Bone marrow (tissue), 2 donors: ENCODE measurements at regions not wholly inside any gene's neighbourhood (a gene's known extent, or its start where the extent isn't known, plus 50 kb on each side); places are given as distances from the start of the nearest gene placed in this dataset.
"Not testable (repeated sequence)": the region's sequence is repeated elsewhere in the genome, so short reads cannot be mapped to it uniquely, and the experiment has no call there.

Source experiments
- DNase-seq, 2 donors: peaks; one replicate each; lab custom pipeline; 2025; lab: John Stamatoyannopoulos, UW

DNA sequence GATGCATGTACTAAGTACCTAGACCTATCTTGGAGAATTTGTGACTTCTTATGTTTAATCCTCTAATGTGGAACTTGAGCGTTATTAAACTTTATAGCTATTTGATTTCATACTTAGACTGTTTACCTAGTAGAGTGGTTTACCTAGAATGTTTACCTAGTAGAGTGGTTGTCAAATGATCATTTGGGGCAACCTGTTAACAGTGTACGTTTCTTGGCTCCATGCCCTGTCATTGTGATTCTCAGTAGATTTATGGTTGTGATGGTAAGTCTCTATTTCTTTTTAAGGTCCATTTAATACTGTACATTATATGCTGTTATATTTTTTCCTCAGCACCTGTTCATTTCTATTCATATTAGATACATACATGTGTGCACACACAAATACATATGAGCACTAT lies 233.0 kb upstream of the MAD2L1 start:
- no peak for DNase-seq

DNA sequence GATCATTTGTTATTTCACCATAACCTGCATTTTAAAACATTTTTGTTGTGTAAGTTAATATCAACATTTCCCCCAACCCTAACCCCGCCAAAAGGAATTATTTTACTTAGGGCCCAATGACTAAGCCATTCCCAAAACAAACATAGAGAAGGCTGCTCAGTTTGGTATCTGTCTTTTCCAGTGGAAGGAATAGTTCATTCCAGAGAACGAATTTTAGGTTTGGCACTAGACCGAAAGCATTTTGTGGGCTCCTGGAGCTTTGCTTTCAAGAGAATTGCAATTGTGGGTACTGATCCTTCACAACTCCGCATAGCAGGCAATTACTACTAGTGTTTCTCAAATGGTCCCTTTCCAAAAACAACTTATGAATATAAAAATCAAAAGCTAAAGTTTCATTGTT lies 226.7 kb upstream of the MAD2L1 start:
- DNase-seq, result no peak

DNA sequence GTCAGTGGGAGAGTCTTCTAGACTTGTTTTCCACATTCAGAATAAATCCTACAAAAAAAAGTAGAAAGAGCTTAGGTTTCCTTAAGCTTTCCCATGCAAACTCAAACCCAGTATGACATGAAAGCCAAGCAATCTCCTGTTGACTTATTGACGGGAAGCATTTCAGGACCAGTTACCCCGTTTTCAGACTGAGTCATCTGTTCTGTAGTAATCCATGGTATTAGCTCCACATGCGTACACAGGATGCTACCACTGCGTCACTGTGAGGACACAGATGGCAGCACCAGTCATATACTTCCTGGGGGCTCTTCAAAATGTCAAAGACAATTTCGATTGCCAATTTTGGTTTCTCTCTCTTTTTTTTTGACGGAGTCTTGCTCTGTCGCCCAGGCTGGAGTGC lies 224.9 kb upstream of the MAD2L1 start:
- DNase-seq, result no peak

DNA sequence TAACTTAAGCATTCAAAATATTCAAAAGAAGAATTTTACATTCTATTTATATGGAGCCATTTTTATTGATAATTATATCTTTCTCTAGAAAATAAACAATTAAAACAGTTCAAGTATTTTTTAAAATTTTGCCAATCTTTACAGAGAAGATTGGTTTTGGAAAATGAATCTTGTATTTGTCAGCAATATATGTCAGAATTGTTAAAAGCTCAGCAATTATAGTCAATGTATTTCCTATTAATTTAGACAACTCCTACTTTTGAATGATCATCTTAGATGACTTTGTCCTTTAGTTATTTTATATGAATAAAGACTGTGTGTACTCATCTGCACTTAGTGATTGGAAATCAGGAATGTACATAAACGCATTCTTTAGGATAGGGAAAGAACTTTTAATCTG lies 223.9 kb upstream of the MAD2L1 start:
- DNase-seq, result no peak

DNA sequence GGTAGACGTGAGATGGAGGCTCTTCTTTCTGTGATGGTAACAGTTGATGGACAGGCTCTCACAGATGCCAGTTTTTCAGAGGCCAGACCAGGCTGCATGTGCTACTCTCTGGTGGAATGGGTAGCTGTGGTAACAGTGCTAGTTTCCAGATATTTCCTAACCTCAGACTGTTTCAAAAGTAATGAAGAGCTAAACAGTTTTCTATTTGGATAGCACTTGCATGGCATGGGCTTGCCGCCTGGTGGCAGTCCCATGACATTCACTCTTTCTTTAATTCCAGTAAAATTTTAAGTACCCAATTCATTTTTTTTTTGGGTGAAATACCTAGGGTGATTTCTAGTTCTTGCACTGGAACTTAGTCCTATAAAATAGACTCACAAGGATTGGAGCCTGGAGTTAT lies 220.2 kb upstream of the MAD2L1 start:
- no peak for DNase-seq

DNA sequence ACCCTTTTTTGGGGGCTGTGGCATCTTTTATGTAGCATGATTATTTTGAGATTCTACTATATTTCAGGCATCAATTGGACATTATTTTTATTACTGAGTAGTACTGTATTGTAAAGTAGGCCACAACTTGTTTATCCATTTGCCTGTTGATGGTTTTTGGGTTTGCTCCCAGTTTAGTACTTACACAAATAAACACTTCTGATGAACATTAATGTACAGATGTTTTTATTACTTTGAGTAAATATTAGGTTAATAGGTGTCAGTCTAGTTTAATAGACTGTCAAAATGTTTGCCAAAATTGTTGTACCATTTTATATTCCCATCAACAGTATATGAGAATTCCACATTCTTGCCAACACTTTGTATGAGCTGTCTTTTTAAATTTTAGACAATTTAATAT lies 214.9 kb upstream of the MAD2L1 start:
- no peak for DNase-seq

DNA sequence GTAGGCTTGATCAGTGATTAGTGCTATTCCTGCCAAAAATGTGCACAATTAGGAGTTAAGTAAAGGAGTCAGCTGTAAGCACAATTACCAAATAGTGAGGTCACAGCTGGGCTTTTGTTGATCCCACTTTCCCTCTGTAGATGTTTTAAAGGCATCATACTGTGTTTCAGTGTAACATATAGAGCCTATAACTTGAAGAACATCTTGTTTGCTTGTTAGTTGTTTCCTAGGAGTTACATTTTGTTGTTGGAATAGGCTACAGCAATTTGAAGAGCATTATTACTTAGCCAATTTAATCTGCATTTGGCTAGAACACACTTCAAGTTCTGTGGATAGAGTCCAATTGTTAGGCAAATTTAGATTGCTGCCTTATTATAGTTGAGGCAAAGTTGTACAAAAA lies 210.7 kb upstream of the MAD2L1 start:
- DNase-seq, result no peak

DNA sequence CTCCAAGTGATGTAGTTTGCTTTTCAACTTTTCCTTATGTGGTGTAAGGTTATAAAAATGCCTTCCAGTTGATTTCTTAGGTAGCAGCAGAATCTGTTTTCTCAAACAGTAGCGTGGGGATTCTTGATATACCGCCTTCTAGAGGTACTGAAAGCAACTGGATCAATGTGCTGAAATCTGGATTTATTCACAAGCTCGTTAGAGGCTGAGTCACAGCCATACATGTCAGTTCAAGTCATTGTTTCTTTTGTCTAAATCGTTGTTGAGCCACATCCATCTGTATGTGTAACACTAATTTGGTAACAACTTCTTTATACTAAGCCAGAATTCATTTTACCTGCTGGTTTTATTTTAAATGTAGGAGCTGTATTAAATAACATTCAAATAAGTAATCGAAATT lies 200.0 kb upstream of the MAD2L1 start:
- no peak for DNase-seq

DNA sequence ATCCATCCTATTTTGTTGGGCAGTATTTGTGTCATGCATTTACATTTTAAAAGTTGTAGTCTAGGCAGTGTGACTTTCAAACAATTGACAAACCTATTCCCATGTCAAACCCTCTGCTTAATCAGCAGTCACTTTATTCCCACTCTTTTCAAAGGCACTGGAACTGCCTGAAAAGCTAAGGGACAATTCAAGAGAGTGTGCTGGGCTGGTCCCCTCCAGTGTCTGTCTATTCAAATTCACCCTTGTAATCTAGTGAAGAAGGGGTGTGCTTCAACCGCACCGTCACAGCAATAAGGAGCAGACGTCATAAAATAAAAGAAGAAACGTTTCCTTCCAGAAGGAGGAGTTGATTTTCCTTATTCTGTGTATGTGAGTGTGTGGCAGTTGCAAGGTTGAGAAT lies 197.0 kb upstream of the MAD2L1 start:
- no peak for DNase-seq

DNA sequence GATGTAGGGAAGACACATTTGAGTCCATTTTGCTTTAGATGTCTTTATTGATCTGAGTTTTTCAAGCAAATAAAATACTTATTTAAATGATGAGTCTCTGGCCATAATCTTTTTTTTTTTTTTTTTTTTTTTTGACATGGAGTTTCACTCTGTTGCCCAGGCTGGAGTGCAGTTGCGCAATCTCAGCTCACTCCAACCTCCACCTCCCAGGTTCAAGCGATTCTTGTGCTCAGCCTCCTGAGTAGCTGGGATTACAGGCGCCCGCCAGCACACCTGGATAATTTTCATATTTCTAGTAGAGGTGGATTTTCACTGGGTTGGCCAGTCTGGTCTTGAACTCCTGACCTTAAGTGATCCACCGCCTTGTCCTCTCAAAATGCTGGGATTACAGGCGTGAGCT lies 194.5 kb upstream of the MAD2L1 start:
- no peak for DNase-seq

DNA sequence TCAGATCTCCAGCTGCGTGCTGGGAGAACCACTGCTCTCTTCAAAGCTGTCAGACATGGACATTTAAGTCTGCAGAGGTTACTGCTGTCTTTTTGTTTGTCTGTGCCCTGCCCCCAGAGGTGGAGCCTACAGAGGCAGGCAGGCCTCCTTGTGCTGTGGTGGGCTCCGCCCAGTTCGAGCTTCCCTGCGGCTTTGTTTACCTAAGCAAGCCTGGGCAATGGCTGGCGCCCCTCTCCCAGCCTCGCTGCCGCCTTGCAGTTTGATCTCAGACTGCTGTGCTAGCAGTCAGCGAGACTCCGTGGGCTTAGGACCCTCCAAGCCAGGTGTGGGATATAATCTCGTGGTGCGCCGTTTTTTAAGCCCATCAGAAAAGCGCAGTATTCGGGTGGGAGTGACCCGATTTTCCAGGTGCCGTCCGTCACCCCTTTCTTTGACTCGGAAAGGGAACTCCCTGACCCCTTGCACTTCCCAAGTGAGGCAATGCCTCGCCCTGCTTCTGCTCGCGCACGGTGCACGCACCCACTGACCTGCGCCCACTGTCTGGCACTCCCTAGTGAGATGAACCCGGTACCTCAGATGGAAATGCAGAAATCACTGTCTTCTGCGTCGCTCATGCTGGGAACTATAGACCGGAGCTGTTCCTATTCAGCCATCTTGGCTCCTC lies 189.6 kb upstream of the MAD2L1 start:
- not testable (repeated sequence) for DNase-seq

DNA sequence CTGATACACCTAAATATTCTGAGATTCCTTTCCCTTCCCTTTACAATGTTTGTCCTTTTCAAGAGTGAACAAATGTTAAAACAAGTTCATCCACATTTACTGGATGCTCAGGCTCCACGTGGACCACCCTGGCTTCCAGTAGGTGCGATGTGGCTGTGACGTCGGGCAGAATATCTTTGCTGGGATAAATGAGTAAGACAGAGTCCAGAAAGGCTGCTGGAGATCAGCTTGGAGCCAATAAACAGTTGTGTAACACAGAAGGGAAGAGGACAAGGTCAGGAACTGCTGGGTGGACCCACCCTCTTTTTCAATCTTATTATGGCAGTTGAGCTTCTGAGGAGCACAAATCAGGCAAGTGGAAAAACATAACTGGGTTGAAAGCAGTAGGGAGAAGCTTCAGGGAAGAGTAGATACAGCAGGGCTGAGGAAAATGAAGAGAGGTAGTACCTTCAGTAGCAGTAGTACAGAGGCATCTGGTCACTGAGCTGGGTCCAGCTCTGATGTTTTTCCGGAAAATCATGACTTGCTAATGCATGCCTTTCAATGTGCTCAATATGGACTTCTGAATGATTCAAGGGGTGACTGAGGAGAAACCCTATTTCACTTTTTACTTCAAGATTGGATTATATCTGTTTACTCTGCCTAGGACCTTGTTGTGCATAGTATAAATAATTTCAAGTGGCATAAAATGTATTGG lies 171.8 kb upstream of the MAD2L1 start:
- DNase-seq, result no peak

DNA sequence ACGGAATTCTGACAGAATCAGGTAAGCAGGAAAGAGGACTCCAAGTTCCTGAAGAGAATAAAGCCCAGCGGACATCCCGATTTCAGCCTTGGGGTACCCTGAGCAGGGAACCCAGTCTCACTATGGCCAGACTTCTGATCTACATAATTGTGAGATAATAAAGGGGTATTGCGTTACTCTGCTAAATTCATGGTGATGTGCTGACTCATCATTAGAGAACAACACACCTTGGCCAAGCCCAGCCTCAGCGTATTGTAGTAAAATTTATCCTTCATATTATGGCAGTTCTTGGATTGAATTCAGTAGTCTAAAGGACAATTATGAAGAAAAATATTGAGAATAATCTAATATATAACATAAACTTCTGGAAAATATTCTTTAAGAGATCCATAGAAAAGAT lies 170.2 kb upstream of the MAD2L1 start:
- no peak for DNase-seq

DNA sequence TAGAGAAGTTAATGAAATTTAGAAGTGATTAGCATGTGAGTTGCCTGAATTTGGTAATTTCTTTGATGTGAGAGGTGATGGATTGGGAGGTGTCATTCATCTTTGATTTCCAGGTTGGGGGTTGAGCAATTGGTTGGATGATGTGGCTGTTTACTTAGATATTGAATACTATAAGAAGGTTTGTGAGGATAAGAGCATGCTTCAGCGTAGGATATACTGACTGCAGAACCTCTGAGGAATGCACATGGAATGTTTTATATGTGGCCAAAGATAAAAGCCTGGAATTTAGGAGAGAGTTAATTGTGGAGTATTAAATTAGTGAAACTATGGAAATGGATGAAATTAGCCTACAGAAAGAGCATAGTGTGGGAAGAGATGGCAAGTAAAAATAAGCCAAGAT lies 165.4 kb upstream of the MAD2L1 start:
- no peak for DNase-seq

DNA sequence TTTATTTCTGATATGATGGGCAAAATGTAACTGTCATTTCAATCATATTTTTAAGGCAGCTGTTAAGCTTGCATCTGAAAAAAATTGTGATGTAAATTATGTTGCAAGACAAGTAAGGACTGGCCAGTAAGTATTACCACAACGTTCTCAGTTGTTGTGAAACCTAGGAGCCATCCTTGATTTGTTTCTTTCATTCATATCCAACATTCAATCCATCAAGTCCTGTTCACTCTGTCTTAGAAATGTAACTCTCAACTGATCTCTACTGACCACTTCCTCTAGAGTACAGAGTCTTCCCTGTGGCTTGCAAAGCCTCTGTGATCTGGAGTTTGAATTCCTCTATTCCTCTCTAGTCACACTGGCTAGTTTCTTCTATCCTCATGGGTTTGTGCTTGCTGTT lies 161.4 kb upstream of the MAD2L1 start:
- DNase-seq, result no peak

DNA sequence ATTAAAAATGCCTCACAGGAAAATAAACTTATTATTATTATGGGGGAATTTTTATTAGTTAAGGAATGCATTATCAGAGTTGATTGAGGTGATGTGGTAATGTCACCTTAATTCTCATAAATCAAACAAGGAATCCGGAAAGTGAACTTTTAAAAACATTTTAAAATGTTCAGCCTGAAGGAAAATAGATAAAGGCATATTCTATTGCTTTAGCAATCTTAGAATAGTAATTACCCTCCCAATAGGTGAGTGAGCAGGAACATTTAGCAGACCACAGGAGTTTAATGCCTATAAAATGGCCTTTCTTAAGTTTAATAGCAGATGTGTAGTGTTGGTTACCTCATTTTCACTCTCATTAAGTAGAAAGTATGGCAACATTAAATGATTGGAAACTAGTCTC lies 160.9 kb upstream of the MAD2L1 start:
- DNase-seq, result no peak

DNA sequence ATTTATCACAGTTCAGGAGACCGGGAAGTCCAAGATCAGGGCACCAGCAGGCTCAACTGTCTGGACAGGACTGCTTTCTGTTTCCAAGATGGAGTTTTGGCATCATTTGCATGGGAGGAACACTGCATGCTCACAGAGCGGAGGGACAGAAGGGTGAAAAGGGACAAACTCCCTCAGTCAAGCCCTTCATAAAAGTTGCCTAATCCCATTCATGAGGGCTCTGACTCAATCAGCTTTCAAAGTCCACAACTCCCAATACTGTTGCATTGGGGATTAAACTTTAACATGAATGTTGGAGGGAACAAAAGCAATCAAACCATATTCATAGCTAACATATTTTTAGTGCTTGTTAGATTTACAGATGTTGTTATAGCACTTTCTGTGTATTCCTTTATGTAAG lies 158.9 kb upstream of the MAD2L1 start:
- DNase-seq, result no peak

DNA sequence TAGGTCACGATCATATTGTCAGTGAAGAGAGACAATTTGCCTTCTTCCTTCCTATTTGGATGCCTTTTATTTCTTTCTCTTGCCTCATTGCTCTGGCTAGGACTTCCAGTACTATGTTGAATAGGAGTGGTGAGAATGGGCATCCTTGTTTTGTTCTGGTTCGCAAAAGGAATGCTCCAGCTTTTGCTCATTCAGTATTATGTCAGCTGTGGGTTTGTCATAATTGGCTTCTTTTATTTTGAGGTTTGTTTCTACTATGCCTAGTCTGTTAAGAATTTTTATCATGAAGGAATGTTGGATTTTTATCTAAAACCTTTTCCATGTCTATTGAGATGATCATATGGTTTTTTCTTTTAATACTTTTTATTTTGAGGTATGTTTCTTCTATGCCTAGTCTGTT lies 152.3 kb upstream of the MAD2L1 start:
- no peak for DNase-seq

DNA sequence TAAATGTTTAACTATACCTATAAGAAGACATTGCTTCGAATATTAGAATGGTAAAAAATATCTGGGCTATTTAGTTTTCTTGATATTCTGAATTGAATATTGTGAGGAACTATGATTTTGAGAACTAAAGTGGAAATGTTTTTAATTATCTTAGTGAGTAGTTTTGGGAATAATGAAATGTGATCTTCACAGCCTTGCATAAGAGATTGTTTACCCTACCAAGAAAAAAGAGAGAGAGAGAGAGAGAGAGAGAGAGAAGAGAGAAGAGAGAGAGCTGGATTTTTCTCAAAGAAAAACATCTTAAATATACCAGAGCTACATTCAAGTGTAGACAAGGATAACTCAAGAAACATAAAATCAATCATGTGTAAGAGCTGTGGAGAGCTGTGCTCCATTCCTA lies 148.7 kb upstream of the MAD2L1 start:
- no peak for DNase-seq

DNA sequence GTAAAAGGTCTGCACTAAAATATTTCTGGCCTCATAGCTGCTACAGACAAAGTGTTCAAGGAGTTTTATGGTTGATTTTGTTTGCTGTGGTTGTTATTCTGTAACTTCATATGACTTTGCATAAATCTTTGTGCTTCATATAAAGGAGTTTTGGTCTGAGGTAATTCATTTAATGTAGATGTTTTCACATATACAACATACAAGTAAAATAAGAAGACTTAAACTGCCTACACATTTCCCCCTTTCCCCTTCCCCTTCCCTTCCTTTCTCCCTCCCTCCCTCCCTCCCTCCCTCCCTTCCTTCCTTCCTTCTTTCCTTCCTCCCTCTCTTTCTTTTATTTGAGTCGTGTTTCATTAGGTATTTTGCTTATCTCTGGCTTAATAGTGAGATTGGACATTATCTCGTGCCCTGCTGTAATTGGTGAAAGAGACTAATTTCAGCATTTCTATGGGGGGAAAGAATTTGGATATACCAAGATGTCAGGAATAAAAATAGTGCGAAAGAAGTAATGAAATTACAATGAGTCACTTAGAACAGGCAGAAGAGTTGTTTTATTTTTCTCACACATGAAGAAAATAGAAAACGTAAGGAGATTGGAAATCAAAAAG lies 144.9 kb upstream of the MAD2L1 start:
- DNase-seq, result no peak

DNA sequence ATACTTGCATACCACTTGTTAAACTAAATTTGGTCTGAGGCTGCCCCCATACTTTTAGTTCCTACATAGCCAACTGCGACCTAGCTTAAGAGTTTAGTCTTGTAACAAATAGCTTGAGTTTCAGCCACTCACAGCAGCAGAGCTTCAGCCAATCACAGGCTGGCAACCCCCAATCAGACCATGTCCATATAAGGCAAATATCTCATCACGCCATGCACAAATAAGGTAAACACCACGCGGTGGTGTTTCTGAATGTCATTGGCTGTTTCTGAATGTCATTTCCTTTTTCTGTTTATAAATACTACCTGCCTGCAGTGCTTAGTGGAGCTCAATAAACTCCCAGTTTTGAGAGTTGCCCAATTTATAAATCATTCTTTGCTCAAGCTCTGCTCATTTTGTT lies 143.1 kb upstream of the MAD2L1 start:
- no peak for DNase-seq

DNA sequence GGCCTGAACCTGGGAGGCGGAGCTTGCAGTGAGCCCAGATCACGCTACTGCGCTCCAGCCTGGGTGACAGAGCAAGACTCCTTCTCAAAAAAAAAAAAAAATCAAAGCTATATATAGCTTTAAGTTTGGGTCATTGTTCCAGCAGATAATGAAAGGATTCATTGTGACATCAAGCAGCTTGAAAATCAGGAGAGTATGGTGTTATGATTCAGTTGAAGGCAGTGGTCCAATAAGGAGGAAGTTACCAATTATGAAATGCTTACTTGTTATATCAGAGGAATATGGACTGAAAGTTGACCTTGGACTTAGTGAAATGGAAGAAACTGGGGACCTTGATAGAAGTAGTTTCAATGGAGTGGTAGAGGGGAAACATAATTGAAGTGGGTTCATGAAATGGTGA lies 140.4 kb upstream of the MAD2L1 start:
- no peak for DNase-seq

DNA sequence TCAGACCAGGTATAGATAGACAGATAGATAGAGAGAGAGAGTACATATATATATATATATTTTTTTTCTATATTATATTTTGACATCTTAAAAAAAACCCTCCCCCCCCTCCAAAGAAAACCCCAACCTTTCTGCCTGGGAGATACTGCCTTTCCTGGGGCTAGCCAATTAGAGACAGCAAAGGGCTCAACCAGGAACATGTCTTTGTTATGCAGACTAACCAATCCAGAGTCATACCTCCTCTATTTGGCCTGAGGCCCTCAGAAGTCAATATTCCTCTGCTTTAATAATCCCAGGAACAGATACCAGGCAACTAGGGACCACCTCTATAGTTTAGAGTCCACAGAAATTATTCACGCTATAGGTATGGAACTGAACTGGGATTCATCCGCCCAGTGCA lies 135.6 kb upstream of the MAD2L1 start:
- DNase-seq, result no peak
